Upper lobe of left lung (tissue), 4 donors: ENCODE measurements at regions not wholly inside any gene's neighbourhood (a gene's known extent, or its start where the extent isn't known, plus 50 kb on each side); places are given as distances from the start of the nearest gene placed in this dataset.

Source experiments
- EP300 ChIP-seq, 4 donors: sonication (generic); formaldehyde crosslinking; IDR thresholded peaks; one replicate each; pipeline ENCODE4 v1.5.1; 2017; ENCODE audit warnings: antibody characterized with exemption in 4 of 4, control low read depth in 2 of 4
- POLR2AphosphoS5 ChIP-seq, 2 donors: sonication (generic); formaldehyde crosslinking; IDR thresholded peaks; one replicate each; pipeline ENCODE4 v1.5.1; 2017; ENCODE audit warnings: antibody characterized with exemption in 2 of 2
- TF ChIP-seq, protein P1 (sequence below), 6 experiments: fragments of 450-650 bp in 4 of 6; fragments of 200-600 bp in 2 of 6; sonication (generic) in 2 of 6; IDR thresholded peaks; one replicate each; pipeline ENCODE4 v1.5.1; 2016 to 2019; ENCODE audit warnings: antibody characterized with exemption in 6 of 6

DNA sequence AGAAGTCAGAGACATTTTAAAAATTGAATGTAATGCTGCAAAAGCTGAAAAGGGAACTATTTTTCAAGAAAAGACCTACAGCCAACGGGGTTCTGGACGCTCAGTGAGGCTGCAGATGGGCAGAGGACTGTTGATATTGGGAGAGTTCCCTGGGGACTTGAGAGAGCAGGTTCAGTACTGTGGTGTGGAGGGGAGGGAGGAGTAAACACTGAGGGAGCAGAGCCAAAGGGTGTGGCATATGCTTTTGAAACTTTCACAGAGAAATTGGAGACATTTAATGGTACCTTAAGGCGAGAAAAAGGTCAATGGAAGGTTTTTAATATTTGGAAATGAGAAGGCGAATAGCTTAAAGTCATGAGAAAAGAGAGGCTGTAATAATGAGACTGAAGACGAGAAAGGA lies 62.2 kb upstream of the GPM6A start:
- TF ChIP-seq EP300 (IDR thresholded peaks at IDR 0.05) (no peak), POLR2AphosphoS5 (IDR thresholded peaks at IDR 0.05) (no peak)
- TF ChIP-seq, protein P1, sequence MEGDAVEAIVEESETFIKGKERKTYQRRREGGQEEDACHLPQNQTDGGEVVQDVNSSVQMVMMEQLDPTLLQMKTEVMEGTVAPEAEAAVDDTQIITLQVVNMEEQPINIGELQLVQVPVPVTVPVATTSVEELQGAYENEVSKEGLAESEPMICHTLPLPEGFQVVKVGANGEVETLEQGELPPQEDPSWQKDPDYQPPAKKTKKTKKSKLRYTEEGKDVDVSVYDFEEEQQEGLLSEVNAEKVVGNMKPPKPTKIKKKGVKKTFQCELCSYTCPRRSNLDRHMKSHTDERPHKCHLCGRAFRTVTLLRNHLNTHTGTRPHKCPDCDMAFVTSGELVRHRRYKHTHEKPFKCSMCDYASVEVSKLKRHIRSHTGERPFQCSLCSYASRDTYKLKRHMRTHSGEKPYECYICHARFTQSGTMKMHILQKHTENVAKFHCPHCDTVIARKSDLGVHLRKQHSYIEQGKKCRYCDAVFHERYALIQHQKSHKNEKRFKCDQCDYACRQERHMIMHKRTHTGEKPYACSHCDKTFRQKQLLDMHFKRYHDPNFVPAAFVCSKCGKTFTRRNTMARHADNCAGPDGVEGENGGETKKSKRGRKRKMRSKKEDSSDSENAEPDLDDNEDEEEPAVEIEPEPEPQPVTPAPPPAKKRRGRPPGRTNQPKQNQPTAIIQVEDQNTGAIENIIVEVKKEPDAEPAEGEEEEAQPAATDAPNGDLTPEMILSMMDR (IDR thresholded peaks at IDR 0.05) = no peak
